Tibial artery (tissue), 4 donors: ENCODE measurements at regions not wholly inside any gene's neighbourhood (a gene's known extent, or its start where the extent isn't known, plus 50 kb on each side); places are given as distances from the start of the nearest gene placed in this dataset.

Experiments
- DNase-seq, 2 donors: peaks; one replicate each; pipeline ENCODE4 v3.0.0-alpha.2; 2019
- H3K27ac ChIP-seq, 2 donors: fragments of 200-600 bp; sonication (generic) in 1 of 2; 1 replicate in 1 of 2; 2 replicates in 1 of 2; pipeline ENCODE4 v1.5.1; 2018 to 2019; ENCODE audit warnings: mild to moderate bottlenecking in 1 of 2
- H3K27me3 ChIP-seq, 2 donors: fragments of 200-600 bp; sonication (generic) in 1 of 2; one replicate each; pipeline versions ENCODE4 v1.5.1 to v1.6.0; 2016 to 2019
- H3K36me3 ChIP-seq, 3 donors: fragments of 200-600 bp; sonication (generic) in 2 of 3; one replicate each; pipeline ENCODE4 v1.5.1; 2016 to 2019; ENCODE audit warnings: mild to moderate bottlenecking in 2 of 3
- H3K4me1 ChIP-seq, 4 donors: fragments of 200-600 bp; sonication (generic) in 2 of 4; 1 replicate in 3 of 4; 2 replicates in 1 of 4; pipeline ENCODE4 v1.5.1; 2016 to 2019
- H3K4me3 ChIP-seq, 2 donors: fragments of 200-600 bp; sonication (generic) in 1 of 2; 1 replicate in 1 of 2; 2 replicates in 1 of 2; pipeline ENCODE4 v1.5.1; 2018 to 2019; ENCODE audit warnings: mild to moderate bottlenecking in 2 of 2
- H3K9me3 ChIP-seq, 3 donors: fragments of 200-600 bp; sonication (generic) in 1 of 3; one replicate each; pipeline ENCODE4 v1.5.1; 2016 to 2019
- CTCF ChIP-seq, 2 experiments: fragments of 200-600 bp in 1 of 2; fragments of 450-650 bp in 1 of 2; IDR thresholded peaks; one replicate each; pipeline ENCODE4 v1.5.1; 2017 to 2019; ENCODE audit warnings: antibody characterized with exemption in 2 of 2, mild to moderate bottlenecking in 1 of 2, moderate library complexity in 1 of 2
- intact Hi-C: fragments of 100-400 bp; cut with DNase I; formaldehyde crosslinking; loops from one replicate; pipeline ENCODE4 v1.15.0; 2023; ENCODE audit warnings: low total_unique reads

GRCh38 chr5:124919747-124920525 is 173.5 kb upstream of the ZNF608 start:
- H3K36me3 ChIP-seq: no peaks in the 10 kb centered on the region
- H3K27me3 ChIP-seq: no peaks in the 10 kb centered on the region
- H3K9me3 ChIP-seq: no peaks in the 10 kb centered on the region
- no peak overlapping the region for H3K4me3 ChIP-seq
- peaks cover 0 to 11% (median 0%) of the 10 kb centered on the region in 4 donors for H3K4me1 ChIP-seq
- no peak for TF ChIP-seq CTCF (IDR thresholded peaks at IDR 0.05)
- H3K27ac ChIP-seq: no peak overlapping the region
- DNase-seq: no peak
- intact Hi-C loops: no loop called here

- H3K4me1 ChIP-seq: peaks cover 0 to 11% (median 0%) of the 10 kb centered on the region in 4 donors
- intact Hi-C loops: no loop called here
- H3K27ac ChIP-seq: no peak overlapping the region
- H3K27me3 ChIP-seq: no peaks in the 10 kb centered on the region
- DNase-seq: no peak
- H3K9me3 ChIP-seq: no peaks in the 10 kb centered on the region
- H3K36me3 ChIP-seq: no peaks in the 10 kb centered on the region
- H3K4me3 ChIP-seq: no peak overlapping the region
- TF ChIP-seq CTCF (IDR thresholded peaks at IDR 0.05): no peak
These were observed 174.6 kb upstream of the ZNF608 start for GRCh38 chr5:124920909-124921666.

- Histone ChIP-seq H3K36me3 (no peaks in the 10 kb centered on the region), H3K27me3 (no peaks in the 10 kb centered on the region), H3K27ac (no peak overlapping the region), H3K4me3 (no peak overlapping the region), H3K4me1 (peaks cover 0 to 11% (median 0%) of the 10 kb centered on the region in 4 donors), H3K9me3 (no peaks in the 10 kb centered on the region)
- no peak for DNase-seq
- no peak for TF ChIP-seq CTCF (IDR thresholded peaks at IDR 0.05)
- intact Hi-C loops: no loop called here
These were observed 175.3 kb upstream of the ZNF608 start for GRCh38 chr5:124921694-124922093.

GRCh38 chr5:124922255-124922975 is 176.0 kb upstream of the ZNF608 start:
- Histone ChIP-seq H3K27ac (no peak overlapping the region), H3K36me3 (no peaks in the 10 kb centered on the region), H3K27me3 (no peaks in the 10 kb centered on the region), H3K4me1 (peaks cover 0 to 11% (median 0%) of the 10 kb centered on the region in 4 donors), H3K9me3 (no peaks in the 10 kb centered on the region), H3K4me3 (no peak overlapping the region)
- no peak for DNase-seq
- intact Hi-C loops: no loop called here
- TF ChIP-seq CTCF (IDR thresholded peaks at IDR 0.05): no peak

- peaks cover 0 to 11% (median 0%) of the 10 kb centered on the region in 4 donors for H3K4me1 ChIP-seq
- peak in 1 of 2 donors; percentile 23 for DNase-seq
- no peak overlapping the region for H3K27ac ChIP-seq
- TF ChIP-seq CTCF (IDR thresholded peaks at IDR 0.05): no peak
- H3K9me3 ChIP-seq: no peaks in the 10 kb centered on the region
- H3K36me3 ChIP-seq: no peaks in the 10 kb centered on the region
- H3K27me3 ChIP-seq: no peaks in the 10 kb centered on the region
- H3K4me3 ChIP-seq: no peak overlapping the region
- intact Hi-C loops: no loop called here
These were observed 176.7 kb upstream of the ZNF608 start for GRCh38 chr5:124923131-124923530.
